ENCODE measurements at regions not wholly inside any gene's neighbourhood (a gene's known extent, or its start where the extent isn't known, plus 50 kb on each side); places are given as distances from the start of the nearest gene placed in this dataset.
"Not testable (repeated sequence)": the region's sequence is repeated elsewhere in the genome, so short reads cannot be mapped to it uniquely, and the experiment has no call there.

DNA sequence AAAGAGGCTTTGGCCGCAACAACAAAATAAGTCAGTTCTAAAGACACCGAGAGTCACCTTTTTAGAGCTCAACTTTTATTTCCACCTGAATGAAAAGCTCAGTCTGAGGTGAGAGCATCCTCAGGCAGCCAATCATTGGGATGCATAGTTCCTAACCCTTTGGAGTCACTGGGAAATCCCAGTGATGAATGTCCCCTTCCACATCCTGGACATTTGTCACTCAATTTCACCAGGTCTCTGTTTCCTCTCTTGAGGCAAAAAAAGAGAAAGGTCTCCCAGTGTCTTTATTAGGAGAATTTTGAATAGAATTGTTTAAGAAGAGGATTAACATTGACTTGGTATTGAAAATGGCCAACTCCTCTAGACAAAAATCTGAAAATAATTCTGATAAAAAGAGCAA, 137.5 kb upstream of the SPRED1 start:
- no peaks in the 10 kb centered on the region for H3K9me3 Mint-ChIP-seq (ENCODE audit: unreplicated experiment)
- TF ChIP-seq, protein P1, sequence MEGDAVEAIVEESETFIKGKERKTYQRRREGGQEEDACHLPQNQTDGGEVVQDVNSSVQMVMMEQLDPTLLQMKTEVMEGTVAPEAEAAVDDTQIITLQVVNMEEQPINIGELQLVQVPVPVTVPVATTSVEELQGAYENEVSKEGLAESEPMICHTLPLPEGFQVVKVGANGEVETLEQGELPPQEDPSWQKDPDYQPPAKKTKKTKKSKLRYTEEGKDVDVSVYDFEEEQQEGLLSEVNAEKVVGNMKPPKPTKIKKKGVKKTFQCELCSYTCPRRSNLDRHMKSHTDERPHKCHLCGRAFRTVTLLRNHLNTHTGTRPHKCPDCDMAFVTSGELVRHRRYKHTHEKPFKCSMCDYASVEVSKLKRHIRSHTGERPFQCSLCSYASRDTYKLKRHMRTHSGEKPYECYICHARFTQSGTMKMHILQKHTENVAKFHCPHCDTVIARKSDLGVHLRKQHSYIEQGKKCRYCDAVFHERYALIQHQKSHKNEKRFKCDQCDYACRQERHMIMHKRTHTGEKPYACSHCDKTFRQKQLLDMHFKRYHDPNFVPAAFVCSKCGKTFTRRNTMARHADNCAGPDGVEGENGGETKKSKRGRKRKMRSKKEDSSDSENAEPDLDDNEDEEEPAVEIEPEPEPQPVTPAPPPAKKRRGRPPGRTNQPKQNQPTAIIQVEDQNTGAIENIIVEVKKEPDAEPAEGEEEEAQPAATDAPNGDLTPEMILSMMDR (IDR thresholded peaks at IDR 0.05; ENCODE audit: unreplicated experiment) = no peak
- no peak overlapping the region for H3K27ac Mint-ChIP-seq (ENCODE audit: unreplicated experiment)
- no peaks in the 10 kb centered on the region for H3K4me1 Mint-ChIP-seq (ENCODE audit: unreplicated experiment)
- no peak for DNase-seq (ENCODE audit: low spot score)
- no peak overlapping the region for H3K4me3 Mint-ChIP-seq (ENCODE audit: unreplicated experiment)
- H3K27me3 Mint-ChIP-seq (ENCODE audit: unreplicated experiment) = no peaks in the 10 kb centered on the region
- H3K36me3 Mint-ChIP-seq (ENCODE audit: low read depth, unreplicated experiment) = no peaks in the 10 kb centered on the region

- Mint-ChIP-seq H3K27ac (ENCODE audit: unreplicated experiment) (no peak overlapping the region), H3K4me3 (ENCODE audit: unreplicated experiment) (no peak overlapping the region), H3K36me3 (ENCODE audit: low read depth, unreplicated experiment) (no peaks in the 10 kb centered on the region), H3K4me1 (ENCODE audit: unreplicated experiment) (no peaks in the 10 kb centered on the region), H3K9me3 (ENCODE audit: unreplicated experiment) (no peaks in the 10 kb centered on the region), H3K27me3 (ENCODE audit: unreplicated experiment) (no peaks in the 10 kb centered on the region)
- no peak for DNase-seq (ENCODE audit: low spot score)
- TF ChIP-seq, protein P1 (IDR thresholded peaks at IDR 0.05; ENCODE audit: unreplicated experiment) = no peak
Measured at GRCh38 chr15:38117781-38118180, 134.9 kb upstream of the SPRED1 start.

GRCh38 chr15:38119865-38120264, 132.8 kb upstream of the SPRED1 start:
- H3K27ac Mint-ChIP-seq (ENCODE audit: unreplicated experiment); H3K36me3 Mint-ChIP-seq (ENCODE audit: low read depth, unreplicated experiment); DNase-seq (ENCODE audit: low spot score); H3K4me1 Mint-ChIP-seq (ENCODE audit: unreplicated experiment); H3K4me3 Mint-ChIP-seq (ENCODE audit: unreplicated experiment); H3K9me3 Mint-ChIP-seq (ENCODE audit: unreplicated experiment); H3K27me3 Mint-ChIP-seq (ENCODE audit: unreplicated experiment): not testable (repeated sequence)

DNA sequence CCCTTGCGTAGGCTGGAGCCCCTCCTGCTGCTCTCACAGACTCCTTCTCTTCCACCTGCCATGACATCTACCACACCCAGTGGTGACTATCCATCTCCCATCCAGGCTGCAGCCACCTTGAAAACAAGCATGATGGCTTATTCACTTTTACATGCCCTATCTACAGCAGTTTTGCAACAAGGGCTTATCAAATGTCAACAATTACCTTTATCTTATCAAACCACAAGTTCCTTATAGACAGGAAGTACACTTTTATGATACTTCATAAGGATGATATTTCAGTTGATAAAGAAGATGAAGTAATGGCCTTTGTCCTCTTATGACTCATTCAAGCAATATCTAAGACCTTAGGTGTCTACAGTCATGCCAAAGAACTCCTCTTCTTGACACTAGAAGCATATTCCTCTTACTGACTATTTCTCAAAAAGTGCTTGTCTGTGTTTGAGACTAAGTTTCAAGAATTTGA, 125.3 kb upstream of the SPRED1 start:
- no peaks in the 10 kb centered on the region for H3K9me3 Mint-ChIP-seq (ENCODE audit: unreplicated experiment)
- peaks cover 5% of the 10 kb centered on the region for H3K4me1 Mint-ChIP-seq (ENCODE audit: unreplicated experiment)
- H3K27me3 Mint-ChIP-seq (ENCODE audit: unreplicated experiment) = no peaks in the 10 kb centered on the region
- DNase-seq (ENCODE audit: low spot score) = no peak
- TF ChIP-seq, protein P1 (IDR thresholded peaks at IDR 0.05; ENCODE audit: unreplicated experiment) = no peak
- no peak overlapping the region for H3K27ac Mint-ChIP-seq (ENCODE audit: unreplicated experiment)
- H3K4me3 Mint-ChIP-seq (ENCODE audit: unreplicated experiment) = no peak overlapping the region
- H3K36me3 Mint-ChIP-seq (ENCODE audit: low read depth, unreplicated experiment) = no peaks in the 10 kb centered on the region

DNA sequence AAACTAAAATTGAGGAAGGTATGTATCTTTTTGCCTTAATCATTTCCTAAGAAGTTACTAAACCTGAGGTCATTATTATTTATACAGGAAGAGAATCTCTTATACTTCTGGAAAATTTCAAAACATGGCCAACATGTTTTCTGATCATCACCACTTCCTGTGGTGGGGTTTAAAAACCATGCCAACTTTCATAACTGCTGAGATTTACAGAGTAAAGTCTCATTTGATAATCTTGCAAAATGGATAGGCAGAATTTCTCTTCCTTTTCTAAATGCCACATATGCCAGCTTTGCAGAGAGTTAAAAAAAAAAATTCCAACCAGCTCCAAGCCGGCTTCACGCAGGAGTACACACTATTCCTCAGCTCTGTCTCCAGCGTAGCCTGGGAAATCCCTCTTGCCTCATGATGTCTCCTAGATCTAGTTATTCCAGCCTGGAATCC, 124.3 kb upstream of the SPRED1 start:
- H3K9me3 Mint-ChIP-seq (ENCODE audit: unreplicated experiment) = no peaks in the 10 kb centered on the region
- H3K27me3 Mint-ChIP-seq (ENCODE audit: unreplicated experiment) = no peaks in the 10 kb centered on the region
- H3K4me1 Mint-ChIP-seq (ENCODE audit: unreplicated experiment) = peaks cover 5% of the 10 kb centered on the region
- no peak for DNase-seq (ENCODE audit: low spot score)
- H3K27ac Mint-ChIP-seq (ENCODE audit: unreplicated experiment) = no peak overlapping the region
- no peaks in the 10 kb centered on the region for H3K36me3 Mint-ChIP-seq (ENCODE audit: low read depth, unreplicated experiment)
- no peak overlapping the region for H3K4me3 Mint-ChIP-seq (ENCODE audit: unreplicated experiment)
- TF ChIP-seq, protein P1 (IDR thresholded peaks at IDR 0.05; ENCODE audit: unreplicated experiment) = no peak

GRCh38 chr15:38128921-38129320, 123.7 kb upstream of the SPRED1 start:
- H3K27me3 Mint-ChIP-seq (ENCODE audit: unreplicated experiment) = no peaks in the 10 kb centered on the region
- H3K9me3 Mint-ChIP-seq (ENCODE audit: unreplicated experiment) = no peaks in the 10 kb centered on the region
- H3K27ac Mint-ChIP-seq (ENCODE audit: unreplicated experiment) = no peak overlapping the region

More at GRCh38 chr15:38128921-38129320, 123.7 kb upstream of the SPRED1 start:
- DNase-seq (ENCODE audit: low spot score) = no peak
- H3K36me3 Mint-ChIP-seq (ENCODE audit: low read depth, unreplicated experiment) = no peaks in the 10 kb centered on the region
- peaks cover 5% of the 10 kb centered on the region for H3K4me1 Mint-ChIP-seq (ENCODE audit: unreplicated experiment)
- TF ChIP-seq, protein P1 (IDR thresholded peaks at IDR 0.05; ENCODE audit: unreplicated experiment) = no peak
- H3K4me3 Mint-ChIP-seq (ENCODE audit: unreplicated experiment) = no peak overlapping the region
